SU-DHL-6 (cell line): ENCODE measurements at regions not wholly inside any gene's neighbourhood (a gene's known extent, or its start where the extent isn't known, plus 50 kb on each side); places are given as distances from the start of the nearest gene placed in this dataset.

ENCODE experiments used
- EZH2phosphoT487 ChIP-seq: fragments of 200-600 bp; sonication (generic), shearing (Covaris generic); conservative IDR thresholded peaks from 2 replicates; pipeline ENCODE4 v1.6.1; 2018; ENCODE audit warnings: mild to moderate bottlenecking, antibody characterized with exemption, low read length, moderate library complexity, mixed read lengths
- TF ChIP-seq, protein P1 (sequence below): fragments of 200-600 bp; sonication (generic); IDR thresholded peaks from one replicate; pipeline ENCODE4 v1.5.1; 2017; ENCODE audit warnings: antibody characterized with exemption, mild to moderate bottlenecking, low read length, moderate library complexity; ENCODE audit not compliant: insufficient read depth, poor library complexity, severe bottlenecking

DNA sequence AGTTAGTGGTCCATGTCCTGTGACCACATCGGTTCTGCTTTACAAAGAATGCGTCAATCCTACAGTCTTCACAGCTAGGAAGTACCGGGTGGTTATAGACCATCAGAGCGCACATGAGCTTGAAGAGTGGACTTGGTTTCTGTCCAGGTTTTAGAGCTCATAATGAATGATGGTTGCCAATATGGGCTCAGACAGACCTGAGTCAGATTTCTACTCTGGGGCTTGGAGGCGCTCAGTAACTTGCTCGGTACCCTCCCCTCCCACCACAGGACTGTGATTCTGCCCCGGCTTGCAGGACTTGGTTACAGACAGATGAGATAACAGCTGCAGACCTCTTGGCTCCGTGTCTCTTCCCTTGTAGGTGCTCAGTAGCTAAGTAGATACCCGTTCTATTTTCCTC is 284.7 kb downstream of the TSHZ3 start:
- TF ChIP-seq, protein P1, sequence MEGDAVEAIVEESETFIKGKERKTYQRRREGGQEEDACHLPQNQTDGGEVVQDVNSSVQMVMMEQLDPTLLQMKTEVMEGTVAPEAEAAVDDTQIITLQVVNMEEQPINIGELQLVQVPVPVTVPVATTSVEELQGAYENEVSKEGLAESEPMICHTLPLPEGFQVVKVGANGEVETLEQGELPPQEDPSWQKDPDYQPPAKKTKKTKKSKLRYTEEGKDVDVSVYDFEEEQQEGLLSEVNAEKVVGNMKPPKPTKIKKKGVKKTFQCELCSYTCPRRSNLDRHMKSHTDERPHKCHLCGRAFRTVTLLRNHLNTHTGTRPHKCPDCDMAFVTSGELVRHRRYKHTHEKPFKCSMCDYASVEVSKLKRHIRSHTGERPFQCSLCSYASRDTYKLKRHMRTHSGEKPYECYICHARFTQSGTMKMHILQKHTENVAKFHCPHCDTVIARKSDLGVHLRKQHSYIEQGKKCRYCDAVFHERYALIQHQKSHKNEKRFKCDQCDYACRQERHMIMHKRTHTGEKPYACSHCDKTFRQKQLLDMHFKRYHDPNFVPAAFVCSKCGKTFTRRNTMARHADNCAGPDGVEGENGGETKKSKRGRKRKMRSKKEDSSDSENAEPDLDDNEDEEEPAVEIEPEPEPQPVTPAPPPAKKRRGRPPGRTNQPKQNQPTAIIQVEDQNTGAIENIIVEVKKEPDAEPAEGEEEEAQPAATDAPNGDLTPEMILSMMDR: no peak
- no peak for TF ChIP-seq EZH2phosphoT487
